ENCODE measurements at regions not wholly inside any gene's neighbourhood (a gene's known extent, or its start where the extent isn't known, plus 50 kb on each side); places are given as distances from the start of the nearest gene placed in this dataset.

GRCh38 chr15:39411102-39411989 is 169.5 kb upstream of the THBS1 start (continued):
- TF ChIP-seq EP300 (IDR thresholded peaks at IDR 0.05; ENCODE audit: borderline replicate concordance in 1 of 2, low read depth in 2 of 2, low read length in 2 of 2), result no peak
- TF ChIP-seq BCL11A (IDR thresholded peaks at IDR 0.05; ENCODE audit: low read depth in 2 of 2, low read length in 2 of 2), result no peak
- no peak for TF ChIP-seq SP1 (IDR thresholded peaks at IDR 0.05; ENCODE audit: low read depth, low read length)
- no peak for TF ChIP-seq ATF2 (IDR thresholded peaks at IDR 0.05; ENCODE audit: low read length)
- TF ChIP-seq SAP30 (IDR thresholded peaks at IDR 0.05; ENCODE audit: insufficient read depth, insufficient replicate concordance, low read length), result no peak
